Thyroid gland (tissue), 4 donors: ENCODE measurements at regions not wholly inside any gene's neighbourhood (a gene's known extent, or its start where the extent isn't known, plus 50 kb on each side); places are given as distances from the start of the nearest gene placed in this dataset.

Source experiments
- POLR2A ChIP-seq, 2 donors: fragments of 450-650 bp; IDR thresholded peaks; one replicate each; pipeline ENCODE4 v1.6.1; 2017; ENCODE audit warnings: antibody characterized with exemption in 2 of 2, mild to moderate bottlenecking in 2 of 2, moderate library complexity in 1 of 2
- TF ChIP-seq, protein P1 (sequence below), 6 experiments: fragments of 200-600 bp in 3 of 6; fragments of 450-650 bp in 3 of 6; sonication (generic) in 3 of 6; IDR thresholded peaks; one replicate each; pipeline ENCODE4 v1.5.1; 2016 to 2019; ENCODE audit warnings: antibody characterized with exemption in 6 of 6, mild to moderate bottlenecking in 2 of 6, inconsistent platforms in 1 of 6, moderate library complexity in 1 of 6

GRCh38 chr17:77501101-77501566 lies 360.4 kb downstream of the SEC14L1 start:
- TF ChIP-seq, protein P1, sequence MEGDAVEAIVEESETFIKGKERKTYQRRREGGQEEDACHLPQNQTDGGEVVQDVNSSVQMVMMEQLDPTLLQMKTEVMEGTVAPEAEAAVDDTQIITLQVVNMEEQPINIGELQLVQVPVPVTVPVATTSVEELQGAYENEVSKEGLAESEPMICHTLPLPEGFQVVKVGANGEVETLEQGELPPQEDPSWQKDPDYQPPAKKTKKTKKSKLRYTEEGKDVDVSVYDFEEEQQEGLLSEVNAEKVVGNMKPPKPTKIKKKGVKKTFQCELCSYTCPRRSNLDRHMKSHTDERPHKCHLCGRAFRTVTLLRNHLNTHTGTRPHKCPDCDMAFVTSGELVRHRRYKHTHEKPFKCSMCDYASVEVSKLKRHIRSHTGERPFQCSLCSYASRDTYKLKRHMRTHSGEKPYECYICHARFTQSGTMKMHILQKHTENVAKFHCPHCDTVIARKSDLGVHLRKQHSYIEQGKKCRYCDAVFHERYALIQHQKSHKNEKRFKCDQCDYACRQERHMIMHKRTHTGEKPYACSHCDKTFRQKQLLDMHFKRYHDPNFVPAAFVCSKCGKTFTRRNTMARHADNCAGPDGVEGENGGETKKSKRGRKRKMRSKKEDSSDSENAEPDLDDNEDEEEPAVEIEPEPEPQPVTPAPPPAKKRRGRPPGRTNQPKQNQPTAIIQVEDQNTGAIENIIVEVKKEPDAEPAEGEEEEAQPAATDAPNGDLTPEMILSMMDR (IDR thresholded peaks at IDR 0.05): peak in 1 of 6 experiments; percentile 21
- no peak for TF ChIP-seq POLR2A (IDR thresholded peaks at IDR 0.05)
